Stomach (tissue), 8 donors: ENCODE measurements at regions not wholly inside any gene's neighbourhood (a gene's known extent, or its start where the extent isn't known, plus 50 kb on each side); places are given as distances from the start of the nearest gene placed in this dataset.

ENCODE experiments used
- DNase-seq, 2 donors: peaks; one replicate each; pipeline versions ENCODE4 v3.0.0 to v3.0.0-alpha.2; 2013 to 2019
- H3K27ac ChIP-seq, 5 donors: fragments of 200-600 bp in 4 of 5; sonication (generic) in 4 of 5; one replicate each; pipeline ENCODE4 v1.5.1; 2013 to 2019; ENCODE audit warnings: mild to moderate bottlenecking in 1 of 5, moderate library complexity in 1 of 5
- H3K27me3 ChIP-seq, 3 donors: fragments of 200-600 bp; sonication (generic); one replicate each; pipeline ENCODE4 v1.5.1; 2017 to 2019; ENCODE audit warnings: mixed run types in 1 of 3
- H3K36me3 ChIP-seq, 4 donors: fragments of 200-600 bp; sonication (generic); 1 replicate in 3 of 4; 2 replicates in 1 of 4; pipeline ENCODE4 v1.5.1; 2016 to 2019
- H3K4me1 ChIP-seq, 4 donors: fragments of 200-600 bp; sonication (generic); one replicate each; pipeline ENCODE4 v1.5.1; 2016 to 2019
- H3K4me3 ChIP-seq, 4 donors: fragments of 200-600 bp; sonication (generic) in 3 of 4; one replicate each; pipeline ENCODE4 v1.5.1; 2016 to 2019; ENCODE audit warnings: mild to moderate bottlenecking in 1 of 4
- H3K9me3 ChIP-seq, 4 donors: fragments of 200-600 bp; sonication (generic); one replicate each; pipeline ENCODE4 v1.5.1; 2016 to 2019
- EP300 ChIP-seq: sonication (generic); formaldehyde crosslinking; IDR thresholded peaks from one replicate; pipeline ENCODE4 v1.6.1; 2017; ENCODE audit warnings: antibody characterized with exemption
- POLR2A ChIP-seq, 4 donors: fragments of 450-650 bp; IDR thresholded peaks; one replicate each; pipeline ENCODE4 v1.6.1; 2016; ENCODE audit warnings: antibody characterized with exemption in 4 of 4, control low read depth in 2 of 4, mild to moderate bottlenecking in 1 of 4, moderate library complexity in 1 of 4
- POLR2AphosphoS5 ChIP-seq, 3 donors: sonication (generic); formaldehyde crosslinking; IDR thresholded peaks; one replicate each; pipeline ENCODE4 v1.6.1; 2016; ENCODE audit warnings: antibody characterized with exemption in 3 of 3
- WGBS, 5 donors: extraction: QIAGEN DNeasy Blood & Tissue Kit in 3 of 5; methylation state at CpG; one replicate each; pipeline versions ENCODE4 v1.1.5 to v1.1.7; 2013 to 2018; 5-methylcytosine and 5-hydroxymethylcytosine counted together
- intact Hi-C: fragments of 100-400 bp; cut with DNase I; formaldehyde crosslinking; loops from one replicate; pipeline ENCODE4 v1.15.1; 2023; ENCODE audit warnings: low total_unique reads
- TF ChIP-seq, protein P1 (sequence below), 7 experiments: fragments of 450-650 bp in 4 of 7; fragments of 200-600 bp in 3 of 7; sonication (generic) in 3 of 7; IDR thresholded peaks; one replicate each; pipeline ENCODE4 v1.5.1; 2016 to 2019; ENCODE audit warnings: antibody characterized with exemption in 7 of 7, control low read depth in 2 of 7, mild to moderate bottlenecking in 1 of 7
- donor health status: healthy with polysubstance abuse.
- donor health status: Bipolar disorder and iron deficiency.
- donor health status: healthy.

DNA sequence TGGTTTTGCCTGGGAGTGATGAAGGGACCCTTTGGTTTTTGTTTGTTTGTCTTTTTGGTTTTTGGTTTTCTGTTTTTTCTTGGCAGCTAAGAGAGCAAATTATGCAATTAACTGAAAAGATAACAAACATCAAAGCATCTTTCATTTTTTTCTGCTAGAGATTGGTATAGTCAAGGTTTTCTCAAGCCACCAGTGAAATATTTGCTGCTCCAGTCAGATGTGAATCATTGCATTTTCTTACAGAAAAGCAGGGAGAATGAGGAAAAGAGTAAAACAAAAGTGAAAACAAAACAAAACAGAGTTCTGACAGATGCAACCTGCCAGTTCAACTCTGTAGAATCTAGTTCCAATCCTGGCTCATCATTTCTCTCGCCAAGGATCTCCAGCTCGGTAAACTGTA, 660.7 kb downstream of the DSC3 start:
- no peak for DNase-seq
- no peak for TF ChIP-seq EP300
- no peak for TF ChIP-seq POLR2AphosphoS5 (IDR thresholded peaks at IDR 0.05)
- no peak for TF ChIP-seq POLR2A (IDR thresholded peaks at IDR 0.05)
- TF ChIP-seq, protein P1, sequence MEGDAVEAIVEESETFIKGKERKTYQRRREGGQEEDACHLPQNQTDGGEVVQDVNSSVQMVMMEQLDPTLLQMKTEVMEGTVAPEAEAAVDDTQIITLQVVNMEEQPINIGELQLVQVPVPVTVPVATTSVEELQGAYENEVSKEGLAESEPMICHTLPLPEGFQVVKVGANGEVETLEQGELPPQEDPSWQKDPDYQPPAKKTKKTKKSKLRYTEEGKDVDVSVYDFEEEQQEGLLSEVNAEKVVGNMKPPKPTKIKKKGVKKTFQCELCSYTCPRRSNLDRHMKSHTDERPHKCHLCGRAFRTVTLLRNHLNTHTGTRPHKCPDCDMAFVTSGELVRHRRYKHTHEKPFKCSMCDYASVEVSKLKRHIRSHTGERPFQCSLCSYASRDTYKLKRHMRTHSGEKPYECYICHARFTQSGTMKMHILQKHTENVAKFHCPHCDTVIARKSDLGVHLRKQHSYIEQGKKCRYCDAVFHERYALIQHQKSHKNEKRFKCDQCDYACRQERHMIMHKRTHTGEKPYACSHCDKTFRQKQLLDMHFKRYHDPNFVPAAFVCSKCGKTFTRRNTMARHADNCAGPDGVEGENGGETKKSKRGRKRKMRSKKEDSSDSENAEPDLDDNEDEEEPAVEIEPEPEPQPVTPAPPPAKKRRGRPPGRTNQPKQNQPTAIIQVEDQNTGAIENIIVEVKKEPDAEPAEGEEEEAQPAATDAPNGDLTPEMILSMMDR (IDR thresholded peaks at IDR 0.05) = no peak
- H3K27me3 ChIP-seq = no peaks in the 10 kb centered on the region
- intact Hi-C loops = no loop called here
- 86 to 91% (median 88%) methylated on average over 2 of the region's 2 CpGs for WGBS, 5 donors
- H3K36me3 ChIP-seq = no peaks in the 10 kb centered on the region
- no peak overlapping the region for H3K4me3 ChIP-seq
- peaks cover 0 to 18% (median 0%) of the 10 kb centered on the region in 4 donors for H3K9me3 ChIP-seq
- H3K4me1 ChIP-seq = no peaks in the 10 kb centered on the region
- H3K27ac ChIP-seq = no peak overlapping the region

DNA sequence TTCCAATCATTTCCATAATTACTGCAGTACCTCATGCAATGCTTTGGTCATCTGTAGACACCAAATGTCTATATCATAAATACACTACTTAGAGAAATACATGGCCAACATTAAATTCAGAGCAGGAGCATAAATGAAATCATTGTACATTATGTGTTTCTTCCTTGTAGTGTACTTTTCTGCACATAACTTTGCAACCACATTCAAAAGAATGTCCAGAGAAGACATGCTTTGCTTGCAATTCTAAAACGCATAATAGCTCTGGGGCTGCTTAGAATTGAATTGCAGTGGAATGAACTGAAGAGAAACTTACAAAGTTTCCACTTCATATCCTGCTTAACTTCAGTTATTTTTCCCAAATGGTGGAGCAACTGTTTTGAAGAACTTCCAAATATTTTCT, 664.4 kb downstream of the DSC3 start:
- DNase-seq = no peak
- intact Hi-C loops = no loop called here
- 69 to 87% (median 76%) methylated on average over 1 of the region's 1 CpG for WGBS, 5 donors

DNA sequence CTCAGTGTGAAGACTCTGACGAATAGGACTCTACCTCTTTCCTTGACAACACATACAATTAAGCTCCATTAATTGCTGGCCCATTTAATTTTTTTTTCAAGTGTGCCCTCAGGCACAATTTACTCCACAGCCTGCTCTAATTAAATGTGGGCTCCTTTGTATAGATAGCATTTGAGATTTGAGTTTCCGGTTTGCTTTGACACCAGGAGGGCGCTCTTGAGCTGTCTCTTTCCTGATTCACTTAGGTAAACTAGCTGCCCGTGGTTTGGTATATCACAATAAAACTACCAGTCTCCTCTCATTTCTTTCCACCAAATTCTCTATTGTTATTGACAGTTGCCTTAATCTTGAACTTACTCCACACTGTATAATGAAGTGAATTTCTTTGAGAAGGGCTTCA, 666.0 kb downstream of the DSC3 start:
- H3K4me1 ChIP-seq = no peaks in the 10 kb centered on the region
- H3K9me3 ChIP-seq = peaks cover 0 to 25% (median 0%) of the 10 kb centered on the region in 4 donors
- H3K36me3 ChIP-seq = no peaks in the 10 kb centered on the region
- TF ChIP-seq POLR2A (IDR thresholded peaks at IDR 0.05) (no peak), POLR2AphosphoS5 (IDR thresholded peaks at IDR 0.05) (no peak), EP300 (no peak)
- TF ChIP-seq, protein P1 (IDR thresholded peaks at IDR 0.05) = no peak
- intact Hi-C loops = no loop called here
- no peak overlapping the region for H3K4me3 ChIP-seq
- WGBS, 5 donors = 64 to 73% (median 70%) methylated on average over 4 of the region's 4 CpGs
- no peak for DNase-seq
- no peak overlapping the region for H3K27ac ChIP-seq
- no peaks in the 10 kb centered on the region for H3K27me3 ChIP-seq

More for the DNA sequence above, 664.4 kb downstream of the DSC3 start:
- Histone ChIP-seq H3K4me1 (no peaks in the 10 kb centered on the region), H3K27me3 (no peaks in the 10 kb centered on the region), H3K27ac (no peak overlapping the region), H3K36me3 (no peaks in the 10 kb centered on the region), H3K9me3 (peaks cover 0 to 25% (median 0%) of the 10 kb centered on the region in 4 donors), H3K4me3 (no peak overlapping the region)
- TF ChIP-seq, protein P1 (IDR thresholded peaks at IDR 0.05) = no peak
- TF ChIP-seq POLR2A (IDR thresholded peaks at IDR 0.05) (no peak), POLR2AphosphoS5 (IDR thresholded peaks at IDR 0.05) (no peak), EP300 (no peak)

- TF ChIP-seq POLR2AphosphoS5 (IDR thresholded peaks at IDR 0.05) = no peak
- TF ChIP-seq POLR2A (IDR thresholded peaks at IDR 0.05) = no peak
- TF ChIP-seq, protein P1 (IDR thresholded peaks at IDR 0.05) = no peak
- TF ChIP-seq EP300 = no peak
- H3K27ac ChIP-seq = no peak overlapping the region
- no peaks in the 10 kb centered on the region for H3K4me1 ChIP-seq
- intact Hi-C loops = no loop called here
- no peaks in the 10 kb centered on the region for H3K36me3 ChIP-seq
- WGBS, 5 donors = 86 to 89% (median 87%) methylated on average over 8 to 11 of the region's 11 CpGs
- H3K4me3 ChIP-seq = no peak overlapping the region
- DNase-seq = no peak
- H3K9me3 ChIP-seq = no peaks in the 10 kb centered on the region
- no peaks in the 10 kb centered on the region for H3K27me3 ChIP-seq
These were observed 680.5 kb downstream of the DSC3 start for GRCh38 chr18:30361864-30362540.
